Liver (tissue), 8 donors: ENCODE measurements at regions not wholly inside any gene's neighbourhood (a gene's known extent, or its start where the extent isn't known, plus 50 kb on each side); places are given as distances from the start of the nearest gene placed in this dataset.

Source experiments
- DNase-seq: peaks from one replicate; pipeline ENCODE4 v3.0.0-alpha.2; 2017; ENCODE audit warnings: low spot score
- H3K27ac ChIP-seq, 2 donors: one replicate each; pipeline ENCODE4 v1.7.0; 2013; ENCODE audit warnings: inconsistent platforms in 2 of 2, low read length in 2 of 2, control low read depth in 1 of 2, low read depth in 1 of 2, mild to moderate bottlenecking in 1 of 2
- H3K27me3 ChIP-seq, 4 donors: one replicate each; pipeline versions ENCODE4 v1.6.1 to v1.7.0; 2013; ENCODE audit warnings: low read length in 3 of 4, inconsistent platforms in 1 of 4, mild to moderate bottlenecking in 1 of 4, moderate library complexity in 1 of 4; ENCODE audit not compliant: control insufficient read depth in 4 of 4, insufficient read depth in 4 of 4
- H3K36me3 ChIP-seq, 4 donors: one replicate each; pipeline versions ENCODE4 v1.6.1 to v1.7.0; 2013; ENCODE audit warnings: low read length in 3 of 4, mild to moderate bottlenecking in 3 of 4, low read depth in 1 of 4, moderate library complexity in 1 of 4; ENCODE audit not compliant: control insufficient read depth in 4 of 4, insufficient read depth in 3 of 4
- H3K4me1 ChIP-seq, 4 donors: one replicate each; pipeline versions ENCODE4 v1.6.1 to v1.7.0; 2013; ENCODE audit warnings: low read length in 3 of 4, mild to moderate bottlenecking in 3 of 4, moderate library complexity in 1 of 4; ENCODE audit not compliant: control insufficient read depth in 4 of 4, insufficient read depth in 4 of 4
- H3K4me3 ChIP-seq, 3 donors: one replicate each; pipeline versions ENCODE4 v1.6.1 to v1.7.0; 2013; ENCODE audit warnings: low read length in 3 of 3, control low read depth in 1 of 3, low read depth in 1 of 3, mild to moderate bottlenecking in 1 of 3
- H3K9ac ChIP-seq, 2 donors: one replicate each; pipeline ENCODE4 v1.7.0; 2013; ENCODE audit warnings: low read length in 2 of 2, mild to moderate bottlenecking in 2 of 2, moderate library complexity in 2 of 2, control low read depth in 1 of 2, low read depth in 1 of 2
- H3K9me3 ChIP-seq, 4 donors: one replicate each; pipeline versions ENCODE4 v1.6.1 to v1.7.0; 2013; ENCODE audit warnings: low read length in 3 of 4; ENCODE audit not compliant: control insufficient read depth in 4 of 4
- EGR1 ChIP-seq, 2 donors: IDR thresholded peaks; 2 replicates each; pipeline ENCODE4 v1.6.1; 2016 to 2018; ENCODE audit warnings: antibody characterized with exemption in 2 of 2, low read depth in 2 of 2
- FOXA1 ChIP-seq: IDR thresholded peaks from 2 replicates; pipeline ENCODE4 v1.6.1; 2016; ENCODE audit warnings: antibody characterized with exemption
- FOXA2 ChIP-seq: IDR thresholded peaks from 2 replicates; pipeline ENCODE4 v1.6.1; 2016; ENCODE audit warnings: antibody characterized with exemption
- GABPA ChIP-seq, 2 donors: IDR thresholded peaks in 1 of 2; conservative IDR thresholded peaks in 1 of 2; 2 replicates each; pipeline ENCODE4 v1.6.1; 2016; ENCODE audit warnings: antibody characterized with exemption in 2 of 2, mild to moderate bottlenecking in 1 of 2, moderate library complexity in 1 of 2
- HNF4A ChIP-seq, 2 donors: conservative IDR thresholded peaks; 2 replicates each; pipeline ENCODE4 v1.6.1; 2016; ENCODE audit warnings: antibody characterized with exemption in 2 of 2, mild to moderate bottlenecking in 2 of 2
- HNF4G ChIP-seq: IDR thresholded peaks from 2 replicates; pipeline ENCODE4 v1.6.1; 2016; ENCODE audit warnings: antibody characterized with exemption
- JUND ChIP-seq, 2 donors: IDR thresholded peaks; 2 replicates each; pipeline ENCODE4 v1.6.1; 2016; ENCODE audit warnings: antibody characterized with exemption in 2 of 2
- NR2F2 ChIP-seq: IDR thresholded peaks from 2 replicates; pipeline ENCODE4 v1.6.1; 2016; ENCODE audit warnings: antibody characterized with exemption
- RAD21 ChIP-seq, 2 donors: IDR thresholded peaks; 2 replicates each; pipeline ENCODE4 v1.6.1; 2016; ENCODE audit warnings: antibody characterized with exemption in 2 of 2, mild to moderate bottlenecking in 2 of 2
- RXRA ChIP-seq, 2 donors: IDR thresholded peaks; 2 replicates each; pipeline ENCODE4 v1.6.1; 2017 to 2018; ENCODE audit warnings: antibody characterized with exemption in 2 of 2, mild to moderate bottlenecking in 1 of 2
- SP1 ChIP-seq: IDR thresholded peaks from 2 replicates; pipeline ENCODE4 v1.6.1; 2018; ENCODE audit warnings: antibody characterized with exemption, mild to moderate bottlenecking
- TAF1 ChIP-seq: conservative IDR thresholded peaks from 2 replicates; pipeline ENCODE4 v1.6.1; 2016; ENCODE audit warnings: antibody characterized with exemption, mild to moderate bottlenecking
- YY1 ChIP-seq: IDR thresholded peaks from 2 replicates; pipeline ENCODE4 v1.6.1; 2016; ENCODE audit warnings: antibody characterized with exemption, mild to moderate bottlenecking
- WGBS: extraction: QIAGEN DNeasy Blood & Tissue Kit; methylation state at CpG from one replicate; pipeline ENCODE4 v1.1.7; 2013; 5-methylcytosine and 5-hydroxymethylcytosine counted together
- TF ChIP-seq, protein P1 (sequence below): fragments of 150-350 bp; IDR thresholded peaks from 2 replicates; pipeline ENCODE4 v1.5.1; 2017; ENCODE audit warnings: improper control_type of control experiment, low read depth, low read length; ENCODE audit not compliant: missing input control
- TF ChIP-seq, protein P2 (sequence below): IDR thresholded peaks from 2 replicates; pipeline ENCODE4 v1.6.1; 2016; ENCODE audit warnings: antibody characterized with exemption
- TF ChIP-seq, protein P3 (sequence below): IDR thresholded peaks from 2 replicates; pipeline ENCODE4 v1.6.1; 2016; ENCODE audit warnings: antibody characterized with exemption, mild to moderate bottlenecking
- TF ChIP-seq, protein P4 (sequence below): IDR thresholded peaks from 2 replicates; pipeline ENCODE4 v1.6.1; 2016; ENCODE audit warnings: antibody characterized with exemption
- TF ChIP-seq, protein P5 (sequence below): IDR thresholded peaks from 2 replicates; pipeline ENCODE4 v1.6.1; 2016; ENCODE audit warnings: antibody characterized with exemption
- donor health status: healthy.
- donor health status: healthy.
- donor health status: healthy.
- donor health status: healthy.
- donor health status: healthy.

DNA sequence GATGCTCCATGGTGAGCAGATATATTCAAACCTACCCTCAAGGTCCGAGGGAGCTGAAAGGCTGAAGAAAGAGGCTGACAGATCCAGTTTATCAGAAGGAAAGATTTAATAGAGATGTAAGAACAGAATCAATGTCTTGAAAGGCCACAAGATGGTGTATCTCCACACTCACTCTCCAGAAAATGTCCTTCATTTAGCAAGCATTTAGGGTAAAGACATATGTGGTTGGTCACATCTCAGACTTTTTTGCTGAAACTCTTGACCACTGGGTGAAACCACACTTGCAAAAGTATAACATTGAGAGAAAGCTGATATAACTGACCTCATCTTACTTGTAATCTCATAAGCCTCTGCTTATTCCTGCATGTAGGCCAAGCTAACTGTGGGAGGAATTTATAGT lies 745.8 kb upstream of the GALNTL6 start:
- TF ChIP-seq TAF1 (no peak), NR2F2 (no peak), FOXA1 (no peak), JUND (IDR thresholded peaks at IDR 0.05) (no peak), HNF4G (no peak), HNF4A (conservative IDR thresholded peaks at IDR 0.05) (no peak), SP1 (no peak), RXRA (IDR thresholded peaks at IDR 0.05) (no peak)
- TF ChIP-seq, protein P1, sequence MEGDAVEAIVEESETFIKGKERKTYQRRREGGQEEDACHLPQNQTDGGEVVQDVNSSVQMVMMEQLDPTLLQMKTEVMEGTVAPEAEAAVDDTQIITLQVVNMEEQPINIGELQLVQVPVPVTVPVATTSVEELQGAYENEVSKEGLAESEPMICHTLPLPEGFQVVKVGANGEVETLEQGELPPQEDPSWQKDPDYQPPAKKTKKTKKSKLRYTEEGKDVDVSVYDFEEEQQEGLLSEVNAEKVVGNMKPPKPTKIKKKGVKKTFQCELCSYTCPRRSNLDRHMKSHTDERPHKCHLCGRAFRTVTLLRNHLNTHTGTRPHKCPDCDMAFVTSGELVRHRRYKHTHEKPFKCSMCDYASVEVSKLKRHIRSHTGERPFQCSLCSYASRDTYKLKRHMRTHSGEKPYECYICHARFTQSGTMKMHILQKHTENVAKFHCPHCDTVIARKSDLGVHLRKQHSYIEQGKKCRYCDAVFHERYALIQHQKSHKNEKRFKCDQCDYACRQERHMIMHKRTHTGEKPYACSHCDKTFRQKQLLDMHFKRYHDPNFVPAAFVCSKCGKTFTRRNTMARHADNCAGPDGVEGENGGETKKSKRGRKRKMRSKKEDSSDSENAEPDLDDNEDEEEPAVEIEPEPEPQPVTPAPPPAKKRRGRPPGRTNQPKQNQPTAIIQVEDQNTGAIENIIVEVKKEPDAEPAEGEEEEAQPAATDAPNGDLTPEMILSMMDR, result no peak
- 60% methylated on average over 1 of the region's 1 CpG for WGBS
- Histone ChIP-seq H3K36me3 (no peaks in the 10 kb centered on the region), H3K9me3 (peaks cover 0 to 4% (median 0%) of the 10 kb centered on the region in 4 donors), H3K9ac (no peak overlapping the region), H3K27ac (no peak overlapping the region), H3K4me1 (no peaks in the 10 kb centered on the region), H3K4me3 (no peak overlapping the region), H3K27me3 (no peaks in the 10 kb centered on the region)
- no peak for DNase-seq

DNA sequence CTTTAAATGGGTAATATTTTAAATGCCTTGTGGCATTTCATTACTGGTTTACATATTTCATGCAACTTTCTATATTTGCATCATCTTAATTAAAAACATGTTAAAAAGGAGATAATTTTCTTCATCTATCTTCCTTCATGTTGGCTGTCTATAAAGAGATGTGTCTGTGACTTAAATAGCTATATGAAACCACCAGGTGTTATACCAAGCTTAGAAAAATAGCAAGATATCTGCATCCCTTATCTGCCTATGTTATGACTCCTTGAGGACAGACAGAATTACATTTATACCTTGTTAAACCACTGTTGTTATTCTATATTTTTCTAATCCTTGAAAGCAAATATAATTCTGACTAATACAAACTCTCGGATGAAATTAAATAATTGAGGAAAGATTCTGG lies 763.8 kb upstream of the GALNTL6 start:
- Histone ChIP-seq H3K4me3 (no peak overlapping the region), H3K36me3 (no peaks in the 10 kb centered on the region), H3K4me1 (no peaks in the 10 kb centered on the region), H3K27me3 (no peaks in the 10 kb centered on the region), H3K9ac (no peak overlapping the region), H3K9me3 (peaks cover 0 to 5% (median 0%) of the 10 kb centered on the region in 4 donors), H3K27ac (no peak overlapping the region)
- 74% methylated on average over 1 of the region's 1 CpG for WGBS
- no peak for DNase-seq
- TF ChIP-seq HNF4A (conservative IDR thresholded peaks at IDR 0.05), result no peak
- TF ChIP-seq, protein P2, sequence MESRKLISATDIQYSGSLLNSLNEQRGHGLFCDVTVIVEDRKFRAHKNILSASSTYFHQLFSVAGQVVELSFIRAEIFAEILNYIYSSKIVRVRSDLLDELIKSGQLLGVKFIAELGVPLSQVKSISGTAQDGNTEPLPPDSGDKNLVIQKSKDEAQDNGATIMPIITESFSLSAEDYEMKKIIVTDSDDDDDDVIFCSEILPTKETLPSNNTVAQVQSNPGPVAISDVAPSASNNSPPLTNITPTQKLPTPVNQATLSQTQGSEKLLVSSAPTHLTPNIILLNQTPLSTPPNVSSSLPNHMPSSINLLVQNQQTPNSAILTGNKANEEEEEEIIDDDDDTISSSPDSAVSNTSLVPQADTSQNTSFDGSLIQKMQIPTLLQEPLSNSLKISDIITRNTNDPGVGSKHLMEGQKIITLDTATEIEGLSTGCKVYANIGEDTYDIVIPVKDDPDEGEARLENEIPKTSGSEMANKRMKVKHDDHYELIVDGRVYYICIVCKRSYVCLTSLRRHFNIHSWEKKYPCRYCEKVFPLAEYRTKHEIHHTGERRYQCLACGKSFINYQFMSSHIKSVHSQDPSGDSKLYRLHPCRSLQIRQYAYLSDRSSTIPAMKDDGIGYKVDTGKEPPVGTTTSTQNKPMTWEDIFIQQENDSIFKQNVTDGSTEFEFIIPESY, result no peak
- TF ChIP-seq, protein P3, sequence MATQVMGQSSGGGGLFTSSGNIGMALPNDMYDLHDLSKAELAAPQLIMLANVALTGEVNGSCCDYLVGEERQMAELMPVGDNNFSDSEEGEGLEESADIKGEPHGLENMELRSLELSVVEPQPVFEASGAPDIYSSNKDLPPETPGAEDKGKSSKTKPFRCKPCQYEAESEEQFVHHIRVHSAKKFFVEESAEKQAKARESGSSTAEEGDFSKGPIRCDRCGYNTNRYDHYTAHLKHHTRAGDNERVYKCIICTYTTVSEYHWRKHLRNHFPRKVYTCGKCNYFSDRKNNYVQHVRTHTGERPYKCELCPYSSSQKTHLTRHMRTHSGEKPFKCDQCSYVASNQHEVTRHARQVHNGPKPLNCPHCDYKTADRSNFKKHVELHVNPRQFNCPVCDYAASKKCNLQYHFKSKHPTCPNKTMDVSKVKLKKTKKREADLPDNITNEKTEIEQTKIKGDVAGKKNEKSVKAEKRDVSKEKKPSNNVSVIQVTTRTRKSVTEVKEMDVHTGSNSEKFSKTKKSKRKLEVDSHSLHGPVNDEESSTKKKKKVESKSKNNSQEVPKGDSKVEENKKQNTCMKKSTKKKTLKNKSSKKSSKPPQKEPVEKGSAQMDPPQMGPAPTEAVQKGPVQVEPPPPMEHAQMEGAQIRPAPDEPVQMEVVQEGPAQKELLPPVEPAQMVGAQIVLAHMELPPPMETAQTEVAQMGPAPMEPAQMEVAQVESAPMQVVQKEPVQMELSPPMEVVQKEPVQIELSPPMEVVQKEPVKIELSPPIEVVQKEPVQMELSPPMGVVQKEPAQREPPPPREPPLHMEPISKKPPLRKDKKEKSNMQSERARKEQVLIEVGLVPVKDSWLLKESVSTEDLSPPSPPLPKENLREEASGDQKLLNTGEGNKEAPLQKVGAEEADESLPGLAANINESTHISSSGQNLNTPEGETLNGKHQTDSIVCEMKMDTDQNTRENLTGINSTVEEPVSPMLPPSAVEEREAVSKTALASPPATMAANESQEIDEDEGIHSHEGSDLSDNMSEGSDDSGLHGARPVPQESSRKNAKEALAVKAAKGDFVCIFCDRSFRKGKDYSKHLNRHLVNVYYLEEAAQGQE, result no peak
- no peak for TF ChIP-seq NR2F2
- no peak for TF ChIP-seq RAD21 (IDR thresholded peaks at IDR 0.05)
- TF ChIP-seq FOXA1, result no peak
- no peak for TF ChIP-seq EGR1 (IDR thresholded peaks at IDR 0.05; ENCODE audit: low read depth in 2 of 2)
- TF ChIP-seq, protein P4, sequence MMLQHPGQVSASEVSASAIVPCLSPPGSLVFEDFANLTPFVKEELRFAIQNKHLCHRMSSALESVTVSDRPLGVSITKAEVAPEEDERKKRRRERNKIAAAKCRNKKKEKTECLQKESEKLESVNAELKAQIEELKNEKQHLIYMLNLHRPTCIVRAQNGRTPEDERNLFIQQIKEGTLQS, result no peak
- TF ChIP-seq FOXA2, result no peak
- no peak for TF ChIP-seq JUND (IDR thresholded peaks at IDR 0.05)
- no peak for TF ChIP-seq YY1
- TF ChIP-seq, protein P1, result no peak
- no peak for TF ChIP-seq GABPA (IDR thresholded peaks at IDR 0.05 in 1 of 2, conservative IDR thresholded peaks at IDR 0.05 in 1 of 2)
- TF ChIP-seq TAF1, result no peak
- TF ChIP-seq, protein P5, sequence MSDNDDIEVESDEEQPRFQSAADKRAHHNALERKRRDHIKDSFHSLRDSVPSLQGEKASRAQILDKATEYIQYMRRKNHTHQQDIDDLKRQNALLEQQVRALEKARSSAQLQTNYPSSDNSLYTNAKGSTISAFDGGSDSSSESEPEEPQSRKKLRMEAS, result no peak
- TF ChIP-seq RXRA (IDR thresholded peaks at IDR 0.05), result no peak
- no peak for TF ChIP-seq SP1
- TF ChIP-seq HNF4G, result no peak
